HG03066 (cell line): ENCODE measurements at regions not wholly inside any gene's neighbourhood (a gene's known extent, or its start where the extent isn't known, plus 50 kb on each side); places are given as distances from the start of the nearest gene placed in this dataset.
"Not testable (repeated sequence)": the region's sequence is repeated elsewhere in the genome, so short reads cannot be mapped to it uniquely, and the experiment has no call there.

ENCODE experiments used
- ATAC-seq: cut with Tn5 transposase; IDR thresholded peaks from one replicate; pipeline ENCODE4 v1.9.1; 2021; ENCODE audit warnings: low read depth; ENCODE audit not compliant: unreplicated experiment

DNA sequence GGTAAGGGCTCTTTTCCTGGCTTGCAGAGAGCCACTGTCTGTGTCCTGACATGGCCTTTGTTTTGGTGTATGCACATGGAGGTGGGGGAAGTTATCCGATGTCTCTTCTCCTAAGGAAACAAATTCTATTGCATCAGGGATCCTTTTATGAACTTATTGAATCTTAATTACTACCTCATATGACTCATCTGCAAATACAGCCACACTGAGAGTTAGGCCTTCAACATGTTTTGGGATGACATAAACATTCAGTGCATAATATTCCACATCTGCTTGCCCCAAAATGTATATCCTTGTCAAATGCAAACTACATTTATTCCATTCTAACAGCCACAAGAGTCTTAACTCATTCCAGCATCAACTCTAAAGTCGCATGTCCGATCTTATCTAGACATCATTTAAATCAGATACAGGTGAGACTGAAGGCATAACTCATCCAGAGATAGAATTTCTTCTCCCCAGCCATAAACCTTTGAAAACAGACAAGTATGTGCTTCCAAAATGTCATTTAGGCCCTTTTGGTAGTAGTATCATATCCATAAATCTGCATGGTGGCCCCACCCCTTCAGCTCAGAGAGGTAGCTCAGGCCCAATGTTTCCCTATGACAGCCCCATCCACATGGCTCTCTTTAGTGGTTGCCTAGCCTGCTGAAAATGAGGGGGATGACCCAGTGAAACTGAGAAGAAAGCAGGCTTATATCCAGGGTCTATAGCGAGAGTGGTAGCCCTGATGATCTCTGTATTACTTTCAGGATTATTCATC, 289.5 kb upstream of the ALCAM start:
- no peak for ATAC-seq

DNA sequence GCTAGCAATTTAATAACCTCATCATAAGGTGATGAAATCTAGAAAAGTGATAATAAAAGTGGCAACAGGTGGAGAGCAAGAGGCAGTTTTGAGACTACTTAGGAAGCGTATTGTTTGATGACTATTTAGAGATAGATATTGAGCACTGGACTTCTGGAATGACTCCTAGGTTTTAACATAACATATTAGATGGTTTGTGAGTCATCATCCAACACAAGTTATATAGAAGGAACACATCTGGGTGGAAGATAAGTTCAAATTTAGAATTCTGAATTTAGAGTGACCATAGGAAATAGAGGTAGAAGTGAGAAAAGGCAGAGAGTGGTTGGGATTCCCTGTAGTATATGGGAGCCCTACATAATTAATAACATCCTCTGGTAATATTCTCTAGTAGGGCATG, 282.8 kb upstream of the ALCAM start:
- ATAC-seq: no peak

- ATAC-seq: no peak
Measured at GRCh38 chr3:105085506-105085905, 281.2 kb upstream of the ALCAM start.

DNA sequence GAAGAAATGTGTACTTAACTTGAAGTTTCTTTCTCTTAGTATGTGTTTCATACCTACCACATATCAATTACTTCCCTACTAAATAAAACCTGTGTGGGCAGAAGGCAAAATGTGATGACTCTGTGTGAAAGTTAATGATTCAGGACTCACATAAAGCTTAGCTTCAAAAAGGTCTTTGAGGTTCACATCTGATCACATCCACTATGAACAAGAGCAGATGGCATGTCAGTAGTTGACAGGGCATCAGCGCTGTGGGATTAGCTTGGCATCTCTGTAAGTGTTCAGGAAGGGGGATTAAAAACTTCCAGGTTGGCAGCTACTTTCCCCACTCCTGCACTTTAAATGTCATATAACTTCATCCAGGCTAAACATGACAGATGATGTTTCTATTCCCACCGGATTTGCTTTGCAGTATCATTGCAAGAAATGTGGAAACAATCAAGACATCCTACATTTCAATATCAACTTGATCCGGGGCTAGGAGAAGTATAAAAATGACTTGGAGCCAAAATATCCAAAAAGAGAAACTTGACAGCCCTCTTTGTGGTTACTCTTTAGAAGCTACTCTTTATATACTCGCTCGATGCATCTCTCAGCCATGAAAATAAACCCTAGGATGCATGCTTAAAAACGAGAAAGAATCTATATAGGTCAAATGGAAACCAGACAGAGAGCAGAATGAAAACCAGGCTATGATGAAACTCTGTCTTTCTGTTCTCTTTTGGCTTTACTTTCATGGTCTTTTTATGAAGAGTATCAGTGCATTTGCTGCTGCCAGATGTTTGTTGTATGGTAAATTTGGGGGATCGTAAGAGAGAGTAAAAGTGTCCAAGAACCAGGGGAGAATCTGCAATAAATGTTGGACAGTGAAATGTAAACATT, 273.1 kb upstream of the ALCAM start:
- ATAC-seq: no peak

GRCh38 chr3:105094588-105094987, 272.1 kb upstream of the ALCAM start:
- ATAC-seq: no peak

- ATAC-seq: no peak
Measured at GRCh38 chr3:105096071-105096470, 270.6 kb upstream of the ALCAM start.

DNA sequence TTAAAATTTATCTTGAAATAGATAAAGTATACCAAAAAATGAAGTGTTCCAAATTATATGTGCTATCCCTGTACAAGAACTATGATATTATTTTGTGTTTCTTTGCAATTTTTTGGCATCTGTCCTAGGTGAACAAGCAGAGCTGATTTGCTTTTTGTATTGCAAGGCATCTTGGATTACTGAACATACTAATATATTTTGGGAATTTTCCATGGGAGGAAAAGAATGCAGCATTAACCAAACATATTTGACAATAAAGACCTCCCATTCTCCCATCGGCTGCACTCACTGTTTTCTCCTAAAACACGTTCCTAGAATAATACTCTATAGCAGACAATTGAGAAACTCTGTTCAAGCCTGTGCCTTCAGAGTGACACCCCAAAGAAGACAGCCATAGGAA, 265.1 kb upstream of the ALCAM start:
- ATAC-seq: no peak

DNA sequence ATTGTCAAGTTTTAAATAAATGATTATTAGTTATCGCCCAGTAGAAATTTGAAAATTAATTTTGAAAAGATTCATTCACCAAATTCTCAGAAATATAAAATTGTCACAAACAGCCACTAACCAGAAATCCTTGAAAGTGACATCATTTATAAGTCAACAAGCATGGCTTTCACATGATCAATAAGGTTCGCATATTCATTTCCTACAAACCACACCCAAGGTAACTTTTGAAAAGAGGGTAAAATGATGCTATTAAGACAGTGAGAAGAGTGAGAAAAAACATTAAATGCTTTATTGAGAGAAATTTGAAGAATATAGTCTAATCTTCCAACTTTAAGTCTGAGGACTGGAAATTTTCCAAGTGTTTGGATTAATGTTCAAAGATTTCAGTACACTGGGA, 263.6 kb upstream of the ALCAM start:
- no peak for ATAC-seq

DNA sequence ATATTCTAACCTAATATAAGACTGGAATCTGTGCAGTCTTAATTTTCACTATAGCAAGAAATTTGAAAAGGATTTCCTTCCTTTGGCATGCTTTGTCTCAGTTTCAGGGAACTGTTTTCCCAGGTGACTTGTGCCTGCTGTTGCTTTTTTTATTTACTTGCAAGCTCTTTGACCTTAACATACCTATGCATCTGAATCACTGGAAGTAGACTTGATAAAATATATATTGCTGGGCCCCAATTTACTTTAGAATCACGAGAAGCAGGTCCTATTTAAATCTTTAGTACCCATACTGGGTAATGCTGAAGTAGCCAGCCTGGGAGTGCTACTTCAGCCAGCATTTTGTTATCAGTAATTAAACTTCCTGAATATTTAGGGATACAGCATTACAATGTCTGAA, 257.9 kb upstream of the ALCAM start:
- no peak for ATAC-seq

DNA sequence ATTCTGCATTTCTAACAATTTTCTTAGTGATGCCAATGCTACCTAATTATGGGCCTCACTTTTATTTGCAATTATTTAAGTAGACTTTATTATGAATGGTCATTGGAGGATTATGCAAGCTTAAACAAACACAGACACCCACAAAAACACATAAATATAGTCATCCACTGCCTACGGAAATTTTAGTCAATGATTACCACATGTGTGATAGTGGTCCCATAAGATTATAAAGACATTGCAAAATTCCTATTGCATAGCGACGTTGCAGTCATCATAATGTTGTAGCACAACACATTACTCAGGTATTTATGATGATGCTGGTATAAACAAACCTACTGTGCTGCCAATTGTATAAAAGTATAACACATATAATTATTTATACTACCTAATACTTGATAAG, 247.8 kb upstream of the ALCAM start:
- ATAC-seq: no peak

DNA sequence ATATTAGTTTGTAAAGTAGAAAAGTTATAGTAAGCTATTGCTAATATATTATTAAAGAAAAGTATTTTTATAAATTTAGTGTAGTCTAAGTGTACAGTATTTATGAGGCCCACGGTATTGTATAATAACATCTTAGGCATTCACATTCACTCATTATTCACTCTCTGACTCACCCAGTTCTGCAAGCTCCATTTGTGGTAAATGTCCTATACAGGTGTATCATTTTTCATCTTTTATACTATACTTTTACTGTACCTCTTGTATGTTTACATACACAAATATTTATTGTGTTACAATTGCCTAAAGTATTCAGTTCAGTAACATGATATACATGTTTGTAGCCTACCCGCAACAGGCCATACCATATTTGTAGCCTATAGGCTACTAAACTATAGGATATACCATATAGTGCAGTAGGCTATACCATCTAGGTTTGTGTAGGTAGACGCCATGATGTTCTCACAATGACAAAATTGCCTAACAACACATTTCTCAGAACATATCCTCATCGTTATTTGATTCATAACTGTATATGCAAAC, 246.8 kb upstream of the ALCAM start:
- ATAC-seq: no peak

- ATAC-seq: no peak
Measured at GRCh38 chr3:105130911-105131310, 235.8 kb upstream of the ALCAM start.

DNA sequence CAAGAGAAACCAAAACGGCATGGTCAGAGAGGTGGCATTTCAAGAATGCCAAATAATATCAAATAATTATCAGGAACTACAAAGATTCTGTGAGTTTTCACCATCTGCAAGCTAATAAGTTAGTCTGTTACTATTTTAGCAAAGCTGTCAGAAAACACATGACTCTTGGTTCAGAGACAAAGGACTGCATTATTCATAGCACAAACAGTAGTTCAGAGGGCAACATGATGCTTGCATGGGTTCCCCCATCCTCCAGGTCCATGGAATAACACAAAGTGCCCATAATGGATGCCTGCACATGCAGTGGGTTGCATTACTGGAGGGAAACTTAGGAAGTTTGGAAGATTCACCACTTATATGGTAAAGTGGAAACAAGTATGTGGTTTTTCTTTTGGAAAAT, 228.8 kb upstream of the ALCAM start:
- ATAC-seq: no peak

GRCh38 chr3:105139881-105140560, 226.7 kb upstream of the ALCAM start:
- no peak for ATAC-seq

DNA sequence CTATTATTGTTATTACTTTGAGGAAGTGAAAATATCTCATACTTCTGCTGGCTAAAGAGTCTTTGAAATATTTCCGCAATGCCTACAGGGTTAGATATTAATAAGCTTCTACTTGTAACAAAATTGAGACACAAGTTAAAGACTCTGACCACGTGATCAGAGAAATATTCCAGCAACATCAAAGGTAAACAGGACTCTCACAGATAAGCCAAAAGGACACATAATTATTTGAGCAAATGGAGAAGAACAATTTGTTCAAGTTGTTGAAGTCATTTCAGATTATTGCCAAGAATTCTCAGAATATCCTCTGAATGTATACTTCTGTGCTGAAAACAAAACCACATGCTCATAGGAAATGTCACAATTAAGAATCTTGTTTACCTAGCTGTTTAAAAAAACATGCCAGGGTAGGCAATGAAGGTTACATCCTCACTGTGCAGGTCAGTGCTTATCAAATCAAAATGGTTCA, 225.8 kb upstream of the ALCAM start:
- ATAC-seq: no peak

DNA sequence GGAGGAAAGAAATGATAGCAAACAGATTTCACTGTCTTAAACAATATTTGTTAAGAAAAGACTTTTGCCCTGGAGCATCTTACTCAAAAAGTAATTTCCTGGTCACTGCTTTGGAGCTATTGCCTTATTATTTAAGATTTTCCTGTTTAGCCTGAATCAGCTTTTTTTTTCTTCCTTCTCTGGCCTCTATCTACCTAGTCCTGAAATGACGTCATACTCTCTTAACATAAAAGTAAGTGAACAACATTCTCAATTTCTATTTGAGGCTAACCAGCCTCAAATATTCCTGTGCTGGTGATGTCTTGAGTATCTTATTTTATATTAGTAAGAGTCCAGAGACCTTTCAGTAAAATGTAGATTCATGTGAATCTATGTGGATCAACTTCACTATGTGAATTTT, 221.9 kb upstream of the ALCAM start:
- no peak for ATAC-seq

GRCh38 chr3:105145511-105145910, 221.2 kb upstream of the ALCAM start:
- ATAC-seq: no peak

- not testable (repeated sequence) for ATAC-seq
Measured at GRCh38 chr3:105149197-105149596, 217.5 kb upstream of the ALCAM start.

DNA sequence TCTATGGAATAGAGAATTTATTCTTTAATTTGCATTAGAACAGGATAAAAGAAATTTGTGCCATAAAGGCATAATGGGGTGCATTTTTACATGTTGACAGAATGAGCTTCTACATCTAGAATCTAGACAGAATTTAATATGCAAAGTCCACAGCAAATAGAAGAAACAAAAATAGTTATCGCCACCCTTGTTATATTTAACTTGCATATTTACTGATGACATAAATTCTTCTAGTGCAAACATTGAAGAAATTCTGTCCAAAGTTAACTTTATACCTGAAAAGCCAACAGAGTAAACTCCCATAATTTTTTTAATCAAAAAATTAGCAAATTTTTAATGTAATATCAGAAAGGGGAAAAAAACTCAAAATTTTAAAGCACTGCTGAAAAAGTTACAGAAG, 213.7 kb upstream of the ALCAM start:
- ATAC-seq: no peak

GRCh38 chr3:105154692-105155091, 212.0 kb upstream of the ALCAM start:
- no peak for ATAC-seq
